NCI-H2081 (cell line): ENCODE measurements at regions not wholly inside any gene's neighbourhood (a gene's known extent, or its start where the extent isn't known, plus 50 kb on each side); places are given as distances from the start of the nearest gene placed in this dataset.

ENCODE experiments used
- DNase-seq, 2 experiments: peaks; one replicate each; lab custom pipeline; 2025; lab: John Stamatoyannopoulos, UW

GRCh38 chr2:177118636-177119035 is 94.0 kb upstream of the HNRNPA3 start:
- no peak for DNase-seq

- DNase-seq: no peak
Measured at GRCh38 chr2:177119099-177119498, 93.5 kb upstream of the HNRNPA3 start.

GRCh38 chr2:177123048-177123447 is 89.5 kb upstream of the HNRNPA3 start:
- DNase-seq: no peak

GRCh38 chr2:177124371-177124770 is 88.2 kb upstream of the HNRNPA3 start:
- DNase-seq: no peak

GRCh38 chr2:177127821-177128220 is 84.8 kb upstream of the HNRNPA3 start:
- DNase-seq: no peak

GRCh38 chr2:177129610-177130009 is 83.0 kb upstream of the HNRNPA3 start:
- no peak for DNase-seq

- no peak for DNase-seq
Measured at GRCh38 chr2:177131858-177132257, 80.7 kb upstream of the HNRNPA3 start.

GRCh38 chr2:177138823-177139222 is 73.8 kb upstream of the HNRNPA3 start:
- no peak for DNase-seq

GRCh38 chr2:177141866-177142265 is 70.7 kb upstream of the HNRNPA3 start:
- no peak for DNase-seq

- no peak for DNase-seq
Measured at GRCh38 chr2:177143444-177143843, 69.2 kb upstream of the HNRNPA3 start.

GRCh38 chr2:177147093-177147694 is 65.4 kb upstream of the HNRNPA3 start:
- peak; percentile 53 to 80 for DNase-seq

GRCh38 chr2:177147834-177148445 is 64.7 kb upstream of the HNRNPA3 start:
- no peak for DNase-seq

GRCh38 chr2:177148477-177149154 is 64.0 kb upstream of the HNRNPA3 start:
- DNase-seq: peak; percentile 85 to 87

GRCh38 chr2:177149155-177149503 is 63.5 kb upstream of the HNRNPA3 start:
- no peak for DNase-seq

GRCh38 chr2:177153805-177154204 is 58.8 kb upstream of the HNRNPA3 start:
- DNase-seq: no peak

- DNase-seq: no peak
Measured at GRCh38 chr2:177154809-177155208, 57.8 kb upstream of the HNRNPA3 start.

GRCh38 chr2:177155631-177156030 is 57.0 kb upstream of the HNRNPA3 start:
- no peak for DNase-seq

- DNase-seq: peak; percentile 21 to 57
Measured at GRCh38 chr2:177161741-177162460, 50.7 kb upstream of the HNRNPA3 start.
